GM10266 (cell line): ENCODE measurements at regions not wholly inside any gene's neighbourhood (a gene's known extent, or its start where the extent isn't known, plus 50 kb on each side); places are given as distances from the start of the nearest gene placed in this dataset.

Experiments used
- DNase-seq: peaks from one replicate; pipeline ENCODE4 v3.0.0; 2012; ENCODE audit errors: extremely low spot score
- CTCF ChIP-seq: IDR thresholded peaks from 2 replicates; pipeline ENCODE4 v1.5.1; 2012; ENCODE audit warnings: mild to moderate bottlenecking, low read depth; ENCODE audit not compliant: control insufficient read depth, insufficient read depth; ENCODE audit errors: missing control alignments

- no peak for DNase-seq
- no peak for TF ChIP-seq CTCF
Observed at GRCh38 chr10:131657985-131658330, 242.8 kb upstream of the PPP2R2D start.

GRCh38 chr10:131658476-131659110, 242.2 kb upstream of the PPP2R2D start:
- no peak for DNase-seq
- TF ChIP-seq CTCF, result no peak

- no peak for DNase-seq
- TF ChIP-seq CTCF, result no peak
Observed at GRCh38 chr10:131660427-131660826, 240.4 kb upstream of the PPP2R2D start.

GRCh38 chr10:131662851-131663250, 238.0 kb upstream of the PPP2R2D start:
- no peak for DNase-seq
- no peak for TF ChIP-seq CTCF

- no peak for TF ChIP-seq CTCF
Observed at GRCh38 chr10:131663351-131663750, 237.5 kb upstream of the PPP2R2D start.

GRCh38 chr10:131666091-131666490, 234.7 kb upstream of the PPP2R2D start:
- no peak for DNase-seq
- no peak for TF ChIP-seq CTCF

More at GRCh38 chr10:131663351-131663750, 237.5 kb upstream of the PPP2R2D start:
- no peak for DNase-seq

GRCh38 chr10:131667047-131667446, 233.8 kb upstream of the PPP2R2D start:
- TF ChIP-seq CTCF, result no peak
- no peak for DNase-seq
